Spleen (tissue), 11 donors: ENCODE measurements at regions not wholly inside any gene's neighbourhood (a gene's known extent, or its start where the extent isn't known, plus 50 kb on each side); places are given as distances from the start of the nearest gene placed in this dataset.

ENCODE experiments used
- DNase-seq: peaks from one replicate; pipeline ENCODE4 v3.0.0-alpha.2; 2020
- H3K27ac ChIP-seq, 8 donors: fragments of 200-600 bp; sonication (generic) in 7 of 8; 1 replicate in 4 of 8; 2 replicates in 4 of 8; pipeline versions ENCODE4 v1.5.0 to v1.8.0; 2016 to 2021; ENCODE audit warnings: inconsistent platforms in 4 of 8, mild to moderate bottlenecking in 4 of 8, moderate library complexity in 1 of 8
- H3K27me3 ChIP-seq, 7 donors: fragments of 200-600 bp; sonication (generic) in 6 of 7; replicated peaks in 1 of 7; 1 replicate in 4 of 7; 2 replicates in 3 of 7; pipeline versions ENCODE4 v1.5.0 to v1.8.0; 2016 to 2021; ENCODE audit warnings: inconsistent platforms in 3 of 7, mild to moderate bottlenecking in 1 of 7
- H3K36me3 ChIP-seq, 6 donors: fragments of 200-600 bp; sonication (generic) in 5 of 6; 1 replicate in 4 of 6; 2 replicates in 2 of 6; pipeline versions ENCODE4 v1.5.0 to v1.8.0; 2016 to 2021; ENCODE audit warnings: inconsistent platforms in 2 of 6
- H3K4me1 ChIP-seq, 6 donors: fragments of 200-600 bp; sonication (generic) in 5 of 6; 1 replicate in 3 of 6; 2 replicates in 3 of 6; pipeline versions ENCODE4 v1.5.0 to v1.8.0; 2016 to 2021; ENCODE audit warnings: inconsistent platforms in 3 of 6
- H3K4me3 ChIP-seq, 8 donors: fragments of 200-600 bp; sonication (generic) in 7 of 8; 1 replicate in 4 of 8; 2 replicates in 4 of 8; pipeline versions ENCODE4 v1.5.0 to v1.8.0; 2016 to 2021; ENCODE audit warnings: inconsistent platforms in 4 of 8, mild to moderate bottlenecking in 4 of 8, moderate library complexity in 2 of 8
- H3K9me3 ChIP-seq, 8 donors: fragments of 200-600 bp; sonication (generic) in 7 of 8; 1 replicate in 4 of 8; 2 replicates in 4 of 8; pipeline versions ENCODE4 v1.5.0 to v1.8.0; 2016 to 2021; ENCODE audit warnings: inconsistent platforms in 4 of 8
- POLR2A ChIP-seq, 3 donors: fragments of 450-650 bp; IDR thresholded peaks; one replicate each; pipeline ENCODE4 v1.5.1; 2017; ENCODE audit warnings: antibody characterized with exemption in 3 of 3, mild to moderate bottlenecking in 1 of 3
- POLR2AphosphoS5 ChIP-seq, 3 donors: sonication (generic); formaldehyde crosslinking; IDR thresholded peaks; one replicate each; pipeline ENCODE4 v1.5.1; 2017; ENCODE audit warnings: antibody characterized with exemption in 3 of 3
- WGBS, 5 donors: extraction: QIAGEN DNeasy Blood & Tissue Kit in 3 of 5; methylation state at CpG; one replicate each; pipeline versions ENCODE4 v1.1.5 to v1.1.7; 2013 to 2018; 5-methylcytosine and 5-hydroxymethylcytosine counted together
- intact Hi-C: fragments of 100-400 bp; cut with DNase I; formaldehyde crosslinking; loops from one replicate; pipeline ENCODE4 v1.15.0; 2023; ENCODE audit warnings: low total_unique reads
- TF ChIP-seq, protein P1 (sequence below), 11 experiments: fragments of 200-600 bp in 7 of 11; fragments of 450-650 bp in 4 of 11; sonication (generic) in 4 of 11; IDR thresholded peaks in 8 of 11; conservative IDR thresholded peaks in 3 of 11; 1 replicate in 7 of 11; 2 replicates in 4 of 11; pipeline versions ENCODE4 v1.4.0 to v1.8.0; 2016 to 2021; ENCODE audit warnings: antibody characterized with exemption in 11 of 11, inconsistent platforms in 4 of 11, mild to moderate bottlenecking in 1 of 11
- donor health status: healthy with polysubstance abuse.
- donor health status: DM: no; HTN: no; CAD: no; lungs with moderate emphysema.
- donor health status: DM: no; HTN: no; CAD: no.
- donor health status: Bipolar disorder and iron deficiency.
- donor health status: healthy.
- donor health status: DM: no; HTN: no; CAD: no.
- donor health status: DM: yes; HTN: yes; CAD: no.

DNA sequence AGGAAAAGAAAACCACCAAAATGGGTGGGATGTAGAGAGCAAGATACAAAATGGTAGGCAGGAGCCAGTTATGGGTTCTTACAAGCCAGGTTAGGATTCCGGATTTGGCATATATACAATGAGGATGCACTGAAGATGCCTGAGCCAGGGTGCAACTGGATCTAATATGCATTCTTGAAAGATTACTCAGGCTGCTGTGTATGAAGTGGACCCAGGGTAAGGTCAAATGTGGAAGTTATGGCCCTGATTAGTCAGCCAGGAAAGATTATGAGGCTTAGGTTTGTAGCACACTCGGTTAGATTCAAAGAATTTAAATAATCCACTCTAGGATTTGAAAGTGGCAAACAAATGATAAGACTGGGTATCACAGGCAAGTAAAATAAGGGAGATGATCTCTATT is 1750.7 kb upstream of the FLRT2 start:
- intact Hi-C loops, result no loop called here
- 57 to 95% (median 64%) methylated on average over 2 of the region's 2 CpGs for WGBS, 5 donors
- H3K27ac ChIP-seq, result no peak overlapping the region
- no peak for DNase-seq
- no peaks in the 10 kb centered on the region for H3K4me1 ChIP-seq
- no peaks in the 10 kb centered on the region for H3K27me3 ChIP-seq
- H3K4me3 ChIP-seq, result no peak overlapping the region
- H3K36me3 ChIP-seq, result no peaks in the 10 kb centered on the region
- H3K9me3 ChIP-seq, result peaks cover 0 to 8% (median 0%) of the 10 kb centered on the region in 8 donors
- TF ChIP-seq, protein P1, sequence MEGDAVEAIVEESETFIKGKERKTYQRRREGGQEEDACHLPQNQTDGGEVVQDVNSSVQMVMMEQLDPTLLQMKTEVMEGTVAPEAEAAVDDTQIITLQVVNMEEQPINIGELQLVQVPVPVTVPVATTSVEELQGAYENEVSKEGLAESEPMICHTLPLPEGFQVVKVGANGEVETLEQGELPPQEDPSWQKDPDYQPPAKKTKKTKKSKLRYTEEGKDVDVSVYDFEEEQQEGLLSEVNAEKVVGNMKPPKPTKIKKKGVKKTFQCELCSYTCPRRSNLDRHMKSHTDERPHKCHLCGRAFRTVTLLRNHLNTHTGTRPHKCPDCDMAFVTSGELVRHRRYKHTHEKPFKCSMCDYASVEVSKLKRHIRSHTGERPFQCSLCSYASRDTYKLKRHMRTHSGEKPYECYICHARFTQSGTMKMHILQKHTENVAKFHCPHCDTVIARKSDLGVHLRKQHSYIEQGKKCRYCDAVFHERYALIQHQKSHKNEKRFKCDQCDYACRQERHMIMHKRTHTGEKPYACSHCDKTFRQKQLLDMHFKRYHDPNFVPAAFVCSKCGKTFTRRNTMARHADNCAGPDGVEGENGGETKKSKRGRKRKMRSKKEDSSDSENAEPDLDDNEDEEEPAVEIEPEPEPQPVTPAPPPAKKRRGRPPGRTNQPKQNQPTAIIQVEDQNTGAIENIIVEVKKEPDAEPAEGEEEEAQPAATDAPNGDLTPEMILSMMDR (IDR thresholded peaks at IDR 0.05 in 8 of 11, conservative IDR thresholded peaks at IDR 0.05 in 3 of 11), result no peak
- TF ChIP-seq POLR2AphosphoS5 (IDR thresholded peaks at IDR 0.05) (no peak), POLR2A (IDR thresholded peaks at IDR 0.05) (no peak)

DNA sequence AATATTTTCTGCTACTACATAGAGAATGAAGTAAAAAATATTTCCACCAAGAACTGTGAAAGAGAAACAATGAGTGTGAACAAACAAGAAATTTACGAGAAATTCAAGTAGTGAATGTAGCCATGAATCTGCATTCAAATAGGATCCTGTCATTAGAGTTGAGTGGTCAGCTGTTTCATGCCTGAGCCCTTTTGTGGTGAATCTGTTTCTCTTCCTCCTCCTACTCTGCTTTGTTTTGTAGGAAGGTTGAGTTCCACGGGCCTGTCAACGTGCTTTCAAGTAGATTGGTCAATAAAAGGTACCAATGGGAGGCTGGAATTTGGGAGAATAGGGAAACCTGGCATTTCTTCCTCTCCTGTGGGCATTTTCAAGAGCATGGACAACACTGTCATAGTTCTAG is 1749.6 kb upstream of the FLRT2 start:
- TF ChIP-seq, protein P1 (IDR thresholded peaks at IDR 0.05 in 8 of 11, conservative IDR thresholded peaks at IDR 0.05 in 3 of 11), result no peak
- TF ChIP-seq POLR2A (IDR thresholded peaks at IDR 0.05) (no peak), POLR2AphosphoS5 (IDR thresholded peaks at IDR 0.05) (no peak)
- Histone ChIP-seq H3K27me3 (no peaks in the 10 kb centered on the region), H3K36me3 (no peaks in the 10 kb centered on the region), H3K4me1 (no peaks in the 10 kb centered on the region), H3K27ac (no peak overlapping the region), H3K4me3 (no peak overlapping the region), H3K9me3 (peaks cover 0 to 8% (median 0%) of the 10 kb centered on the region in 8 donors)
- DNase-seq, result no peak
- WGBS, 5 donors, result 62 to 76% (median 70%) methylated on average over 3 of the region's 3 CpGs
- intact Hi-C loops, result no loop called here

DNA sequence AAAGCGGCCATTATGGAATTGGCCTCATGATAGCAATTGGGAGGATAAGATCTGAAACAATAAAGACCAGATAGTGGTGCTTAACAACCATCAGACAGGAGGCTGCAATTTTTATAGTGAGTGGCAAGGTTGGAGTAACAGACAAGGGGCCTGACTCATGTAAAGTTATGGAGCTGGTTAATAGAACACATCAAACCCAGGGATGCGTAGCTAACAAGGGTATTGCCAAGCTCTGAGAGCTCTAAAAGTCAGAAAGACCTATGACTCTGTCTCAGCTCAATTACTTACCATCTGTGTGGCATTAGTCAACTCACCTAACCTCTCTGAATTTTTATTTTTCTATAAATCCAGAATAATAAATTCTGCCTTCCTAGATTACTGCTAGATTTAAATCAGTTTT is 1731.5 kb upstream of the FLRT2 start:
- WGBS, 5 donors, result 50 to 93% (median 85%) methylated on average over 2 of the region's 2 CpGs
- intact Hi-C loops, result no loop called here

DNA sequence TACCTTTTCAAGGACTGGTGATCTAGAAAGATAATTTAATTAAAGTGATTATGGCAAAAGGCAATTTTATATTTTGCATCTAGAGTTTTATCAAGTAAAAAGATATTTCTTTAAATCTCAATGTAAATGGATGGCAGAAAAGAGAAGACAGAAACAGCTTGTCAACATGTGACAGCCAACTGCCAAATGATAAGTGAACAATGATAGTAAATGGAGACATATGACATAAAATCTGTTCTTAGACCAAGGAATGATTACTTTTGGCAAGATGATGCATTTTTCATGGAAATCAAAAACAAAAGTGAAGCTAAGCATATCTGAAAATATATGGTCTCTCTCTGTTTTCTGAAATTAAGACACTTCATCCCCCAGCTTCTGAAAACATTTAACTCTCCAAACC is 1730.7 kb upstream of the FLRT2 start:
- Histone ChIP-seq H3K4me3 (no peak overlapping the region), H3K4me1 (no peaks in the 10 kb centered on the region), H3K9me3 (peaks cover 0 to 9% (median 4%) of the 10 kb centered on the region in 8 donors), H3K36me3 (no peaks in the 10 kb centered on the region), H3K27me3 (no peaks in the 10 kb centered on the region), H3K27ac (no peak overlapping the region)
- DNase-seq, result no peak
- intact Hi-C loops, result no loop called here
- TF ChIP-seq, protein P1 (IDR thresholded peaks at IDR 0.05 in 8 of 11, conservative IDR thresholded peaks at IDR 0.05 in 3 of 11), result no peak
- no peak for TF ChIP-seq POLR2A (IDR thresholded peaks at IDR 0.05)
- no peak for TF ChIP-seq POLR2AphosphoS5 (IDR thresholded peaks at IDR 0.05)

More for the DNA sequence above, 1731.5 kb upstream of the FLRT2 start:
- Histone ChIP-seq H3K4me1 (no peaks in the 10 kb centered on the region), H3K36me3 (no peaks in the 10 kb centered on the region), H3K4me3 (no peak overlapping the region), H3K27ac (no peak overlapping the region), H3K27me3 (no peaks in the 10 kb centered on the region), H3K9me3 (peaks cover 0 to 12% (median 4%) of the 10 kb centered on the region in 8 donors)
- DNase-seq, result no peak
- no peak for TF ChIP-seq POLR2AphosphoS5 (IDR thresholded peaks at IDR 0.05)
- no peak for TF ChIP-seq POLR2A (IDR thresholded peaks at IDR 0.05)
- TF ChIP-seq, protein P1 (IDR thresholded peaks at IDR 0.05 in 8 of 11, conservative IDR thresholded peaks at IDR 0.05 in 3 of 11), result no peak
